CD4-positive, alpha-beta T cell treated with Interleukin-15 for 1 hour (primary cell): ENCODE measurements at regions not wholly inside any gene's neighbourhood (a gene's known extent, or its start where the extent isn't known, plus 50 kb on each side); places are given as distances from the start of the nearest gene placed in this dataset.

ENCODE experiments used
- DNase-seq: peaks from one replicate; pipeline ENCODE4 v3.0.0-alpha.2; 2020

GRCh38 chr22:46079093-46079860 is 71.0 kb upstream of the PPARA start:
- no peak for DNase-seq

- no peak for DNase-seq
These were observed 70.2 kb upstream of the PPARA start for GRCh38 chr22:46079861-46080821.

- DNase-seq = no peak
These were observed 69.1 kb upstream of the PPARA start for GRCh38 chr22:46081036-46081830.

- DNase-seq = no peak
These were observed 68.5 kb upstream of the PPARA start for GRCh38 chr22:46081831-46082210.

GRCh38 chr22:46082633-46083032 is 67.7 kb upstream of the PPARA start:
- no peak for DNase-seq

GRCh38 chr22:46083383-46084350 is 66.7 kb upstream of the PPARA start:
- no peak for DNase-seq

- DNase-seq = no peak
These were observed 66.0 kb upstream of the PPARA start for GRCh38 chr22:46084376-46084775.

GRCh38 chr22:46084943-46085827 is 65.1 kb upstream of the PPARA start:
- no peak for DNase-seq

GRCh38 chr22:46085828-46086576 is 64.3 kb upstream of the PPARA start:
- DNase-seq = no peak

GRCh38 chr22:46086577-46087335 is 63.6 kb upstream of the PPARA start:
- no peak for DNase-seq

GRCh38 chr22:46087336-46087690 is 63.0 kb upstream of the PPARA start:
- no peak for DNase-seq

GRCh38 chr22:46087816-46088277 is 62.5 kb upstream of the PPARA start:
- DNase-seq = no peak

GRCh38 chr22:46088541-46089311 is 61.6 kb upstream of the PPARA start:
- DNase-seq = no peak

- DNase-seq = no peak
These were observed 60.8 kb upstream of the PPARA start for GRCh38 chr22:46089426-46090035.

- DNase-seq = no peak
These were observed 60.2 kb upstream of the PPARA start for GRCh38 chr22:46090036-46090591.

GRCh38 chr22:46090631-46091201 is 59.6 kb upstream of the PPARA start:
- DNase-seq = no peak

- no peak for DNase-seq
These were observed 58.9 kb upstream of the PPARA start for GRCh38 chr22:46091277-46091977.
